ENCODE measurements at regions not wholly inside any gene's neighbourhood (a gene's known extent, or its start where the extent isn't known, plus 50 kb on each side); places are given as distances from the start of the nearest gene placed in this dataset.

DNA sequence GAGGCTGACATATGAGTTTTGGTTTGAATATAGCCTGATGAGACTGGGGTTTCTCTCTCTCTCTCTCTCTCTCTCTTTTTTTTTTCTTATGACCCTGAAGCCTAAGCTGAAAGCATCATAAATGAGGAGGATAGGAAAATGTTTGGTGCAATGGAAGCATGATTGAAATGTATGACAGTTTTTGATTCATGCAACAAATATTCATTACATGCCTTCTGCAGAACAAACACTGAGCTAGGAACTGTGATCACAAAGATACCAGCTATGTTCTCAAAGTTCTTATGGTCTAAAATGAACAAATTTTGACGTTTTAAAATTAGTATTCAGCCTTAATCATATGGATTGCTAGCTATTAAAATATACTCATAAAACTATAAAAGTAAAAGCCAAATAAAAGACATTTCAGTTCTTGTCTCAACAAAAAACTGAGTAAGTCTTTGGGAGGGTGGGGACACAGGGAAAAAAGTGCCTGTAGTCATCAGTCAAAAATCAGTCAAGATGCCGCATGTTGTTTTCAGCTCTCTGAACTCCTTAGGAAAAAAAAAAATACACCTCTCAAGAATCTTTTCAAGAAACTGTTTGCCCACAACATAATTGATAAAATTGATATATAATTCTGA, 57.2 kb downstream of the NKX6-1 start:
- no peaks in the 10 kb centered on the region for H3K36me3 ChIP-seq (ENCODE audit: control insufficient read depth in 2 of 2, insufficient read depth in 2 of 2, low read length in 1 of 2)
- no peak overlapping the region for H3K4me3 ChIP-seq (ENCODE audit: low read length in 2 of 2)
- no peaks in the 10 kb centered on the region for H3K27me3 ChIP-seq (ENCODE audit: control insufficient read depth in 2 of 2, insufficient read depth in 1 of 2, low read length in 1 of 2)
- no peaks in the 10 kb centered on the region for H3K4me1 ChIP-seq (ENCODE audit: control insufficient read depth in 2 of 2, insufficient read depth in 2 of 2, low read length in 2 of 2)
- no peak for DNase-seq (ENCODE audit: low read depth in 6 of 9, low spot score in 9 of 9)
- H3K27ac ChIP-seq (ENCODE audit: low read depth in 1 of 2, low read length in 1 of 2), result no peak overlapping the region
- H3K9me3 ChIP-seq (ENCODE audit: control insufficient read depth in 2 of 2, insufficient read depth in 1 of 2, low read length in 1 of 2), result no peaks in the 10 kb centered on the region
- WGBS, result 77% methylated on average over 2 of the region's 2 CpGs

DNA sequence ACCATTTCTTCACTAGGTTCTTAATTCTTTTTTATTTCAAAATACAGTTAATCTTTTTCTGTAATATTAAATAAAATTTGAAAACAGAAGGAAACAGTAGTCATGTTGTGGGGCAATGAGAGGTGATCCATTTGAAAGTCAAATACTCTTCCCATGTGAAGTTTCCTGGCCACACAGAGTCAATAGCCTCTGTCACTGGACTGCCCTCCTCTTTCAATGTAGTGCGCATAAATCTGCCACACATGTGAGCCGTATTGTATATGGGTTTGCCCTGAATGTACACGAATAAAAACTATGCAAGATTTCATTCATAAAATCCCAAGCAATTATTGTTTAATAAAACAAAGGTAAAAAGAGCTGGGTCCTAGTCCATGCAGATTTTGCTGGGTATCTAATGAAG, 59.1 kb downstream of the NKX6-1 start:
- no peak overlapping the region for H3K27ac ChIP-seq (ENCODE audit: low read depth in 1 of 2, low read length in 1 of 2)
- H3K4me3 ChIP-seq (ENCODE audit: low read length in 2 of 2), result no peak overlapping the region
- 85% methylated on average over 3 of the region's 3 CpGs for WGBS
- H3K27me3 ChIP-seq (ENCODE audit: control insufficient read depth in 2 of 2, insufficient read depth in 1 of 2, low read length in 1 of 2), result no peaks in the 10 kb centered on the region
- no peaks in the 10 kb centered on the region for H3K36me3 ChIP-seq (ENCODE audit: control insufficient read depth in 2 of 2, insufficient read depth in 2 of 2, low read length in 1 of 2)
- H3K4me1 ChIP-seq (ENCODE audit: control insufficient read depth in 2 of 2, insufficient read depth in 2 of 2, low read length in 2 of 2), result no peaks in the 10 kb centered on the region
- H3K9me3 ChIP-seq (ENCODE audit: control insufficient read depth in 2 of 2, insufficient read depth in 1 of 2, low read length in 1 of 2), result no peaks in the 10 kb centered on the region
- no peak for DNase-seq (ENCODE audit: low read depth in 6 of 9, low spot score in 9 of 9)

DNA sequence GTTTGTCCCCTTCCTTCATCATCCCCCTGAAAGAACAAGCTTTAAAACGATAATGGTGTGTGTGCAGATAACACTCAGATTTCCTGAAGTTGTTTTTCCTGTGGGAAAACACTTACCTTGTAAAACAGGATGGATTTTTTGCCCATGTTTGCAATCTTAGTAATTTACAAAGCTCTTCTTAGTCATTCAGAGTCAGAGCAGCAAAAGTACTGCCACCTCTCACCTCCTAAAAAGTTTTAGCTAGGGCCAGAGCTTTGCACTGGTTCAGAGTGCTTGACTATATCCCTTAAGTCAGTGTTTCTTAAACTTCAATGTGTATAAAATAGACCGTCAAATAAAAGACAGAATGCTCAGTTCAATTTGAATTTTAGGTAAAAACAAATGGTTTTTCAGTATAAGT, 62.3 kb downstream of the NKX6-1 start:
- Histone ChIP-seq H3K27ac (ENCODE audit: low read depth in 1 of 2, low read length in 1 of 2) (no peak overlapping the region), H3K9me3 (ENCODE audit: control insufficient read depth in 2 of 2, insufficient read depth in 1 of 2, low read length in 1 of 2) (no peaks in the 10 kb centered on the region), H3K4me1 (ENCODE audit: control insufficient read depth in 2 of 2, insufficient read depth in 2 of 2, low read length in 2 of 2) (no peaks in the 10 kb centered on the region), H3K27me3 (ENCODE audit: control insufficient read depth in 2 of 2, insufficient read depth in 1 of 2, low read length in 1 of 2) (no peaks in the 10 kb centered on the region), H3K36me3 (ENCODE audit: control insufficient read depth in 2 of 2, insufficient read depth in 2 of 2, low read length in 1 of 2) (no peaks in the 10 kb centered on the region), H3K4me3 (ENCODE audit: low read length in 2 of 2) (no peak overlapping the region)
- 55% methylated on average over 2 of the region's 2 CpGs for WGBS
- DNase-seq (ENCODE audit: low read depth in 6 of 9, low spot score in 9 of 9), result no peak

DNA sequence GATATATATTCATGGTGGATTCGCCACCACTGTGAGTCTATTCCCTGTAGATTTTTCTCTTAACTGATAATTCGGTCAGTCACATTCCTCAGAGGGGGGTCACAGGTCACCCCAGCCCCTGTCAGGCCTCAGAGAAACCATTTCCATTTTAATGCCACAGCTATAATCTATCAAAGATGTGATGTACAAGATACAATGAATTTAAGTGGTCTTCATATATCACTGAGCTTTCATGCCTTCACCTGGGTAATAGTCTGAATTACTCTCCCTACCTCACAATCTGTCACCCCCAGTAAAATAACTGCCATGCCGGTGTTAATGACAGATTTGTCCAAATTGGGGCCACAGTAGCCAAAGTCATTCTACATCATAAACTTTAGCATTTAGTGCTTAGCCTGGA, 64.7 kb downstream of the NKX6-1 start:
- H3K4me1 ChIP-seq (ENCODE audit: control insufficient read depth in 2 of 2, insufficient read depth in 2 of 2, low read length in 2 of 2), result no peaks in the 10 kb centered on the region
- 94% methylated on average over 3 of the region's 3 CpGs for WGBS
- no peak overlapping the region for H3K27ac ChIP-seq (ENCODE audit: low read depth in 1 of 2, low read length in 1 of 2)
- H3K27me3 ChIP-seq (ENCODE audit: control insufficient read depth in 2 of 2, insufficient read depth in 1 of 2, low read length in 1 of 2), result no peaks in the 10 kb centered on the region
- no peaks in the 10 kb centered on the region for H3K9me3 ChIP-seq (ENCODE audit: control insufficient read depth in 2 of 2, insufficient read depth in 1 of 2, low read length in 1 of 2)
- no peak overlapping the region for H3K4me3 ChIP-seq (ENCODE audit: low read length in 2 of 2)
- no peaks in the 10 kb centered on the region for H3K36me3 ChIP-seq (ENCODE audit: control insufficient read depth in 2 of 2, insufficient read depth in 2 of 2, low read length in 1 of 2)
- no peak for DNase-seq (ENCODE audit: low read depth in 6 of 9, low spot score in 9 of 9)

DNA sequence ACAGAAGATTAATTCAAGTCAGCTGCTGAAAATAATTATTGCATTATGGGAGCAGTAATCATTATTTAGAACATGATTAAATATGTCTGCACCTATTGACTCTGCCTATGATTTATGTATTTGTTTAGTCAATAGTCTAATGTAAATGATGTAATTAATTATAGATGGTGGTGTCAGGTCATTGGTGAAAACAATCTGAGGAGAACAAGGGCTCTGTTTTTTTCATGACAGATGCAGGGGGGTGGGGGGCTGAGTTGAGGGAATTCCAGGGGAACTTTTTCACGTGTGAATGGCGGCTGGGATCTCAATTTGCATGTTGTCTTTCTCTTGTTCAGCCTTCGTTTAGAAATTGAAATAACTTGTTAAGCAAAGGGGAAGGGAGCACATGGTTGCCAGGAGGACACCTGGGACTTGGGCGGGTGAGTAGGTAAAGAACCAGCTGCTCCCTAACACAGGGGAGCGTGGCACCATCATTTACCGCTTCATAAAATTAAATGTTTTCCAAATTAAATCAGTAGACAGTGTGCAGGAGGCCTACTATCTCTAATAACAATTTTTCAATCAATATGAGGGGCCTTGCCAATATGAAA, 65.4 kb downstream of the NKX6-1 start:
- H3K27me3 ChIP-seq (ENCODE audit: control insufficient read depth in 2 of 2, insufficient read depth in 1 of 2, low read length in 1 of 2), result no peaks in the 10 kb centered on the region
- no peak for DNase-seq (ENCODE audit: low read depth in 6 of 9, low spot score in 9 of 9)
- WGBS, result 65% methylated on average over 6 of the region's 6 CpGs
- no peaks in the 10 kb centered on the region for H3K36me3 ChIP-seq (ENCODE audit: control insufficient read depth in 2 of 2, insufficient read depth in 2 of 2, low read length in 1 of 2)
- H3K4me1 ChIP-seq (ENCODE audit: control insufficient read depth in 2 of 2, insufficient read depth in 2 of 2, low read length in 2 of 2), result no peaks in the 10 kb centered on the region
- no peaks in the 10 kb centered on the region for H3K9me3 ChIP-seq (ENCODE audit: control insufficient read depth in 2 of 2, insufficient read depth in 1 of 2, low read length in 1 of 2)
- H3K4me3 ChIP-seq (ENCODE audit: low read length in 2 of 2), result no peak overlapping the region
- H3K27ac ChIP-seq (ENCODE audit: low read depth in 1 of 2, low read length in 1 of 2), result no peak overlapping the region

DNA sequence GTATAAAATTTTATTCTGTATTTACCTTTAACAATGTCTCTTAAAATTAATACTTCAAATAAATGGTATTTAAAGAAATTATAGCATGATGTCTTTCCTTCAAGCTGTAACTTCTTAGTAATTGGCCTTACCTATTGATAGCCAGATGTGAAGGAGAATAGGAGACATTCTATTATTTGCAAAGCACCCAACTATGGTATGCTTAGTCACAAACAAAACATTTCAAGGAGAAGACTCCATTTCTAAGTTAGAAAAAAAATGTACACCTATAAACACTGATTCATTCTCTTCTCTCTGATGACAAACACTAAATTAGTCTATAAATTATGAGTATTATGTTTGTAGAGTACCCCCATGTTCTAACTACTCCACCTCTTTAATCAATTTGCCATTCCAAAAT, 66.4 kb downstream of the NKX6-1 start:
- Histone ChIP-seq H3K9me3 (ENCODE audit: control insufficient read depth in 2 of 2, insufficient read depth in 1 of 2, low read length in 1 of 2) (no peaks in the 10 kb centered on the region), H3K27me3 (ENCODE audit: control insufficient read depth in 2 of 2, insufficient read depth in 1 of 2, low read length in 1 of 2) (no peaks in the 10 kb centered on the region), H3K36me3 (ENCODE audit: control insufficient read depth in 2 of 2, insufficient read depth in 2 of 2, low read length in 1 of 2) (no peaks in the 10 kb centered on the region), H3K4me3 (ENCODE audit: low read length in 2 of 2) (no peak overlapping the region), H3K4me1 (ENCODE audit: control insufficient read depth in 2 of 2, insufficient read depth in 2 of 2, low read length in 2 of 2) (no peaks in the 10 kb centered on the region), H3K27ac (ENCODE audit: low read depth in 1 of 2, low read length in 1 of 2) (no peak overlapping the region)
- no peak for DNase-seq (ENCODE audit: low read depth in 6 of 9, low spot score in 9 of 9)

DNA sequence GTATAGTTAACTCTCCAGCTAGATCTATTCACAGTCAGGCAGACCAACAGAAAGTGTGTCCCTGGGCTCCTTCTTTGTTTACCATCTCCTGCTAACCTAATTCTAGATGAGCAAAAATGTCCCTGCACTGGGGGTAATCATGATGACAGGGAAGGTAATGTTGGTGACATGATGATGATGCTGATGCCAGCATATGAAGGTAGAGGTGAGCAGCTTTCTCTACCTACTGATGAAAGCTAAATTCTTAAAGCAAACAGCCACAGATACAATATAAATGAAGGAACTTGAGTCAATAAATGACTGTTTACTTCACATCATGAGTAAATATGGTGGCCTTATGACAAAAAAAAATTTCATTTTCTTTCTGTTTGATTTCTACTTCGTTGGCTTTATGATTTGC, 78.5 kb downstream of the NKX6-1 start:
- no peak overlapping the region for H3K27ac ChIP-seq (ENCODE audit: low read depth in 1 of 2, low read length in 1 of 2)
- WGBS, result 41% methylated on average over 1 of the region's 1 CpG
- no peaks in the 10 kb centered on the region for H3K9me3 ChIP-seq (ENCODE audit: control insufficient read depth in 2 of 2, insufficient read depth in 1 of 2, low read length in 1 of 2)
- H3K27me3 ChIP-seq (ENCODE audit: control insufficient read depth in 2 of 2, insufficient read depth in 1 of 2, low read length in 1 of 2), result no peaks in the 10 kb centered on the region
- DNase-seq (ENCODE audit: low read depth in 6 of 9, low spot score in 9 of 9), result no peak
- no peaks in the 10 kb centered on the region for H3K36me3 ChIP-seq (ENCODE audit: control insufficient read depth in 2 of 2, insufficient read depth in 2 of 2, low read length in 1 of 2)
- no peak overlapping the region for H3K4me3 ChIP-seq (ENCODE audit: low read length in 2 of 2)
- H3K4me1 ChIP-seq (ENCODE audit: control insufficient read depth in 2 of 2, insufficient read depth in 2 of 2, low read length in 2 of 2), result no peaks in the 10 kb centered on the region

DNA sequence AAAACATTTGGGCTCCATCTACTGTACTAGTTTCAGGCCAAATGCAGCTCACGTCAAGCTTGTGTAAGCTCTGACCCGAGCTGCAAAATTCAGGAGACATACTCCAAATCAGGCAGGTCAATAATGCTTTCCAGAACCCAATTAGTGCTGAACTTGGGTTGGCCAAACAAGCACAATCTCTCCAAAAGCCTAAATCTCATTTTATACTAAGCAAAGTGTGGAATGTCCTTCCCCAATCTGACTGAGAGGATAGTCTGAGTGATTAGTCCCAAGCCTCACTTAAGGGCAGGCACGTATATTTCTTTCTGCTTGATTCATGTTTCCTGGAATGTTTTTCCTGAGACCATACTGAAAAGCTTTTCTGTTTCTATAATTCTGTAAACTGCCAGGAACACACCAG, 79.9 kb downstream of the NKX6-1 start:
- whole genome bisulfite sequencing, result 79% methylated on average over 3 of the region's 3 CpGs
- Histone ChIP-seq H3K36me3 (ENCODE audit: control insufficient read depth in 2 of 2, insufficient read depth in 2 of 2, low read length in 1 of 2) (no peaks in the 10 kb centered on the region), H3K9me3 (ENCODE audit: control insufficient read depth in 2 of 2, insufficient read depth in 1 of 2, low read length in 1 of 2) (no peaks in the 10 kb centered on the region), H3K27me3 (ENCODE audit: control insufficient read depth in 2 of 2, insufficient read depth in 1 of 2, low read length in 1 of 2) (no peaks in the 10 kb centered on the region), H3K4me1 (ENCODE audit: control insufficient read depth in 2 of 2, insufficient read depth in 2 of 2, low read length in 2 of 2) (no peaks in the 10 kb centered on the region), H3K27ac (ENCODE audit: low read depth in 1 of 2, low read length in 1 of 2) (no peak overlapping the region), H3K4me3 (ENCODE audit: low read length in 2 of 2) (no peak overlapping the region)
- DNase-seq (ENCODE audit: low read depth in 6 of 9, low spot score in 9 of 9), result no peak

DNA sequence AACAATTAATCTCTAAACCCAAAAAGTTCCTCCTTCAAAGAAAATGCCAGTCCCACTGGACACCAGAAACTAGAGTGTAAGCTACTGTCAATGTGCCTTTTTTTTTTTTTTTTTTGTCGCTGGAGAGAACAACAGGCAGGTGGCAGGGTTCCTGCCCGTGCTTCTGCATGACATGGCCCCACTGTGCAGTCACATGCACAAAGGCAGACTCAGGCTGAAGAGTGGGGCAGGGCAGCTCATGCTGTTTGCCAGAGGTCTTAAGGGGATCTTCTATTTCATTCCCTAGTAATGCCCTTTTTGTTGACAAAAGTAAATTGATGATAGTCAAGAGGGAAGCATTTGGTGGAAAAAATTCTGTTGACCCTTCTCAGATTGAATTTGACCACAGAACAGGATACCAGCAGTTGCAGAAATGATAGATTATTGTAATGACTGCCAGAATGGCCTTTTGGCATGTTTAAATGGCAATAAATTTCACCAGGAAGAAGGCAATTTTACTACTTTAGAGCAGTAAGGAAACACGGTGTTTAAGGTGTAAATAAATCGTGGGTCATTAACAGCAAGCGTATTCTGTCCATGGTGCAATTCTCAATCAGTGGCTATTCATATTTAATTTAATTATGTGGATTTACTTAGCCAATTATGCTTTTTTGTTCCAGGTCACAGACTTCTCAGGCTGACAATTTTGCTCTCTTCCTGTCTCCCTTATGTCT, 80.9 kb downstream of the NKX6-1 start:
- no peak overlapping the region for H3K4me3 ChIP-seq (ENCODE audit: low read length in 2 of 2)
- no peaks in the 10 kb centered on the region for H3K4me1 ChIP-seq (ENCODE audit: control insufficient read depth in 2 of 2, insufficient read depth in 2 of 2, low read length in 2 of 2)
- no peaks in the 10 kb centered on the region for H3K27me3 ChIP-seq (ENCODE audit: control insufficient read depth in 2 of 2, insufficient read depth in 1 of 2, low read length in 1 of 2)
- H3K27ac ChIP-seq (ENCODE audit: low read depth in 1 of 2, low read length in 1 of 2), result no peak overlapping the region
- no peaks in the 10 kb centered on the region for H3K9me3 ChIP-seq (ENCODE audit: control insufficient read depth in 2 of 2, insufficient read depth in 1 of 2, low read length in 1 of 2)
- H3K36me3 ChIP-seq (ENCODE audit: control insufficient read depth in 2 of 2, insufficient read depth in 2 of 2, low read length in 1 of 2), result no peaks in the 10 kb centered on the region
- 47% methylated on average over 5 of the region's 5 CpGs for WGBS
- no peak for DNase-seq (ENCODE audit: low read depth in 6 of 9, low spot score in 9 of 9)

All from thymus (tissue), 11 donors.